NB4 (cell line): ENCODE measurements at regions not wholly inside any gene's neighbourhood (a gene's known extent, or its start where the extent isn't known, plus 50 kb on each side); places are given as distances from the start of the nearest gene placed in this dataset.

Source experiments
- MYC ChIP-seq: IDR thresholded peaks from 2 replicates; pipeline ENCODE4 v1.6.1; 2011; ENCODE audit warnings: low read depth, low read length
- POLR2A ChIP-seq: IDR thresholded peaks from 2 replicates; pipeline ENCODE4 v1.6.1; 2011; ENCODE audit warnings: mild to moderate bottlenecking; ENCODE audit not compliant: insufficient read length; ENCODE audit errors: extremely low read depth
- TF ChIP-seq, protein P1 (sequence below): IDR thresholded peaks from one replicate; pipeline ENCODE4 v1.5.1; 2012; ENCODE audit warnings: low read depth, low read length

DNA sequence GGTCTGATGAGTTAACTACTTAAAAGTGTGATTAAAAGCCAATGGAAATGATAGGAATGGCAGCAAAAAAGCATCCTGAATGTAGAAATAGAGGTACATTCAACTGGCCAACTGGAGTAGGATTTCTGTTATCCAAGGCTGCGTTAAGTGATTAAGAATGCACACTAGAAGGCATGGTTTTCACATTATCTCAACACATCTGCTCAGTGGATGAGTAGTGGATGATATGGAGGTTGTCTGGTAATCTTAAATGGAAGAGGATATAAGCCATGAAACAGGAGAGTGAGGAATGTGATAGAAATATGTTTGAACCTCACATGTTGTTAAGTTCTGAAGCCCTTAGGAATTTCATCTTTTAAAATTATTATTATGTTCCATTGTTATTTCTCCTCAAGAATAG, 839.9 kb downstream of the USP25 start:
- TF ChIP-seq POLR2A (no peak), MYC (no peak)
- TF ChIP-seq, protein P1, sequence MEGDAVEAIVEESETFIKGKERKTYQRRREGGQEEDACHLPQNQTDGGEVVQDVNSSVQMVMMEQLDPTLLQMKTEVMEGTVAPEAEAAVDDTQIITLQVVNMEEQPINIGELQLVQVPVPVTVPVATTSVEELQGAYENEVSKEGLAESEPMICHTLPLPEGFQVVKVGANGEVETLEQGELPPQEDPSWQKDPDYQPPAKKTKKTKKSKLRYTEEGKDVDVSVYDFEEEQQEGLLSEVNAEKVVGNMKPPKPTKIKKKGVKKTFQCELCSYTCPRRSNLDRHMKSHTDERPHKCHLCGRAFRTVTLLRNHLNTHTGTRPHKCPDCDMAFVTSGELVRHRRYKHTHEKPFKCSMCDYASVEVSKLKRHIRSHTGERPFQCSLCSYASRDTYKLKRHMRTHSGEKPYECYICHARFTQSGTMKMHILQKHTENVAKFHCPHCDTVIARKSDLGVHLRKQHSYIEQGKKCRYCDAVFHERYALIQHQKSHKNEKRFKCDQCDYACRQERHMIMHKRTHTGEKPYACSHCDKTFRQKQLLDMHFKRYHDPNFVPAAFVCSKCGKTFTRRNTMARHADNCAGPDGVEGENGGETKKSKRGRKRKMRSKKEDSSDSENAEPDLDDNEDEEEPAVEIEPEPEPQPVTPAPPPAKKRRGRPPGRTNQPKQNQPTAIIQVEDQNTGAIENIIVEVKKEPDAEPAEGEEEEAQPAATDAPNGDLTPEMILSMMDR = no peak
